Keratinocyte (primary cell): ENCODE measurements at regions not wholly inside any gene's neighbourhood (a gene's known extent, or its start where the extent isn't known, plus 50 kb on each side); places are given as distances from the start of the nearest gene placed in this dataset.

Source experiments
- DNase-seq: peaks from one replicate; pipeline ENCODE4 v3.0.0-alpha.2; 2011; ENCODE audit warnings: low read depth, missing footprints, low spot score
- FAIRE-seq: peaks from 2 replicates; lab custom pipeline; 2011; peaks lifted over from hg19 to GRCh38; lab: Jason Lieb, UNC
- H2AFZ ChIP-seq: 2 replicates; pipeline ENCODE4 v1.6.0; 2012; ENCODE audit warnings: low read length, control low read depth, inconsistent platforms; ENCODE audit not compliant: control insufficient read depth
- H3K27ac ChIP-seq: 2 replicates; pipeline ENCODE4 v1.5.1; 2011; ENCODE audit warnings: low read length; ENCODE audit not compliant: control insufficient read depth, insufficient read depth
- H3K27me3 ChIP-seq: 3 replicates; pipeline ENCODE4 v1.6.0; 2011; ENCODE audit warnings: low read length; ENCODE audit not compliant: control insufficient read depth, insufficient read depth; ENCODE audit errors: extremely low read depth
- H3K36me3 ChIP-seq, 2 experiments: 2 replicates in 1 of 2; 3 replicates in 1 of 2; pipeline ENCODE4 v1.5.1; 2011; ENCODE audit warnings: low read length in 2 of 2, mild to moderate bottlenecking in 1 of 2; ENCODE audit not compliant: control insufficient read depth in 2 of 2, insufficient read depth in 2 of 2; ENCODE audit errors: extremely low read depth in 1 of 2
- H3K4me1 ChIP-seq: 3 replicates; pipeline ENCODE4 v1.5.1; 2011; ENCODE audit warnings: low read length; ENCODE audit not compliant: control insufficient read depth, insufficient read depth; ENCODE audit errors: extremely low read depth
- H3K4me2 ChIP-seq: 3 replicates; pipeline ENCODE4 v1.6.0; 2011; ENCODE audit warnings: low read depth, low read length; ENCODE audit not compliant: control insufficient read depth, insufficient read depth; ENCODE audit errors: extremely low read depth
- H3K4me3 ChIP-seq, 3 experiments: fragments of 200-600 bp in 1 of 3; sonication (generic) in 1 of 3; 2 replicates in 2 of 3; 3 replicates in 1 of 3; pipeline ENCODE4 v1.5.1; 2011 to 2016; ENCODE audit warnings: low read length in 3 of 3, mild to moderate bottlenecking in 3 of 3, control low read depth in 2 of 3, inconsistent platforms in 1 of 3, low read depth in 1 of 3, mixed read lengths in 1 of 3, mixed run types in 1 of 3, moderate library complexity in 1 of 3; ENCODE audit not compliant: control insufficient read depth in 2 of 3, insufficient read depth in 2 of 3; ENCODE audit errors: extremely low read depth in 1 of 3
- H3K79me2 ChIP-seq: 2 replicates; pipeline ENCODE4 v1.6.0; 2012; ENCODE audit warnings: low read length; ENCODE audit not compliant: control insufficient read depth, insufficient read depth
- H3K9ac ChIP-seq: 3 replicates; pipeline ENCODE4 v1.6.0; 2011; ENCODE audit warnings: low read length; ENCODE audit not compliant: control insufficient read depth, insufficient read depth; ENCODE audit errors: extremely low read depth
- H3K9me1 ChIP-seq: 3 replicates; pipeline ENCODE4 v1.6.0; 2011; ENCODE audit warnings: low read length; ENCODE audit not compliant: control insufficient read depth, insufficient read depth; ENCODE audit errors: extremely low read depth
- H3K9me3 ChIP-seq: 2 replicates; pipeline ENCODE4 v1.5.1; 2012; ENCODE audit warnings: low read depth, low read length; ENCODE audit not compliant: control insufficient read depth
- H4K20me1 ChIP-seq: 3 replicates; pipeline ENCODE4 v1.6.0; 2011; ENCODE audit warnings: low read length; ENCODE audit not compliant: control insufficient read depth, insufficient read depth; ENCODE audit errors: extremely low read depth
- CTCF ChIP-seq, 3 experiments: IDR thresholded peaks in 1 of 3; conservative IDR thresholded peaks in 1 of 3; optimal IDR thresholded peaks in 1 of 3; 2 replicates in 2 of 3; 3 replicates in 1 of 3; pipeline versions ENCODE3 to v1.5.1; 2011; ENCODE audit warnings: low read length in 3 of 3, mild to moderate bottlenecking in 3 of 3, moderate library complexity in 2 of 3, control low read depth in 1 of 3, inconsistent platforms in 1 of 3; ENCODE audit not compliant: insufficient read depth in 2 of 3; ENCODE audit errors: extremely low read depth in 1 of 3
- EZH2 ChIP-seq: IDR thresholded peaks from one replicate; pipeline ENCODE4 v1.6.1; 2012; ENCODE audit warnings: inconsistent platforms, mild to moderate bottlenecking, low read length, moderate library complexity
- dilution Hi-C: fragments of 300-500 bp; cut with MboI; formaldehyde crosslinking; loops from one replicate; pipeline ENCODE4 v1.7.0; 2020; ENCODE audit warnings: low sequenced_read_pairs; ENCODE audit not compliant: extremely low pct_ligation_motif_present

- Histone ChIP-seq H3K27me3 (no peaks in the 10 kb centered on the region), H2AFZ (no peak overlapping the region), H3K9me3 (peaks cover 2% of the 10 kb centered on the region), H4K20me1 (no peaks in the 10 kb centered on the region), H3K36me3 (no peaks in the 10 kb centered on the region), H3K9ac (no peak overlapping the region), H3K4me1 (no peaks in the 10 kb centered on the region), H3K4me3 (no peak overlapping the region), H3K79me2 (no peaks in the 10 kb centered on the region), H3K27ac (no peak overlapping the region), H3K9me1 (no peaks in the 10 kb centered on the region), H3K4me2 (no peak overlapping the region)
- dilution Hi-C loops = no loop called here
- TF ChIP-seq CTCF (optimal IDR thresholded peaks at IDR 0.05 in 1 of 3, IDR thresholded peaks at IDR 0.05 in 1 of 3, conservative IDR thresholded peaks at IDR 0.05 in 1 of 3; ENCODE audit: extremely low read depth in 1 of 3, insufficient read depth in 2 of 3, low read length in 3 of 3) (no peak), EZH2 (no peak)
- DNase-seq (no peak), FAIRE-seq (no peak)
Observed at GRCh38 chr15:26453914-26454313, 319.0 kb downstream of the GABRB3 start.

- dilution Hi-C loops = no loop called here
- no peak for DNase-seq
- Histone ChIP-seq H3K36me3 (no peaks in the 10 kb centered on the region), H3K4me1 (no peaks in the 10 kb centered on the region), H3K9me1 (no peaks in the 10 kb centered on the region), H3K9me3 (peaks cover 2% of the 10 kb centered on the region), H3K9ac (no peak overlapping the region), H3K4me2 (no peak overlapping the region), H4K20me1 (no peaks in the 10 kb centered on the region), H2AFZ (no peak overlapping the region), H3K4me3 (no peak overlapping the region), H3K27me3 (no peaks in the 10 kb centered on the region), H3K27ac (no peak overlapping the region), H3K79me2 (no peaks in the 10 kb centered on the region)
- TF ChIP-seq CTCF (optimal IDR thresholded peaks at IDR 0.05 in 1 of 3, IDR thresholded peaks at IDR 0.05 in 1 of 3, conservative IDR thresholded peaks at IDR 0.05 in 1 of 3; ENCODE audit: extremely low read depth in 1 of 3, insufficient read depth in 2 of 3, low read length in 3 of 3) (no peak), EZH2 (no peak)
- no peak for FAIRE-seq
Observed at GRCh38 chr15:26451995-26452394, 320.9 kb downstream of the GABRB3 start.
